ES-I3 (cell line): ENCODE measurements at regions not wholly inside any gene's neighbourhood (a gene's known extent, or its start where the extent isn't known, plus 50 kb on each side); places are given as distances from the start of the nearest gene placed in this dataset.

Experiments
- H3K36me3 ChIP-seq: 2 replicates; pipeline ENCODE4 v1.6.1; 2013; ENCODE audit warnings: mild to moderate bottlenecking, low read length, control low read depth, moderate library complexity; ENCODE audit not compliant: insufficient read depth
- H3K4me1 ChIP-seq: 2 replicates; pipeline ENCODE4 v1.6.1; 2013; ENCODE audit warnings: mild to moderate bottlenecking, control low read depth, low read length; ENCODE audit not compliant: insufficient read depth
- H3K9ac ChIP-seq: 2 replicates; pipeline ENCODE4 v1.6.1; 2013; ENCODE audit warnings: low read depth, mild to moderate bottlenecking, low read length, moderate library complexity
- H3K9me3 ChIP-seq: 2 replicates; pipeline ENCODE4 v1.6.1; 2013; ENCODE audit warnings: mild to moderate bottlenecking, low read length, moderate library complexity; ENCODE audit not compliant: control insufficient read depth, insufficient read depth

GRCh38 chr2:157059036-157059435 lies 198.5 kb upstream of the GALNT5 start:
- H3K4me1 ChIP-seq, result no peaks in the 10 kb centered on the region
- no peaks in the 10 kb centered on the region for H3K9me3 ChIP-seq
- H3K36me3 ChIP-seq, result no peaks in the 10 kb centered on the region
- H3K9ac ChIP-seq, result no peak overlapping the region

GRCh38 chr2:157061799-157062198 lies 195.7 kb upstream of the GALNT5 start:
- H3K36me3 ChIP-seq, result no peaks in the 10 kb centered on the region
- H3K9me3 ChIP-seq, result no peaks in the 10 kb centered on the region
- no peaks in the 10 kb centered on the region for H3K4me1 ChIP-seq
- no peak overlapping the region for H3K9ac ChIP-seq

GRCh38 chr2:157067562-157067961 lies 189.9 kb upstream of the GALNT5 start:
- Histone ChIP-seq H3K9me3 (no peaks in the 10 kb centered on the region), H3K9ac (no peak overlapping the region), H3K36me3 (no peaks in the 10 kb centered on the region), H3K4me1 (no peaks in the 10 kb centered on the region)

GRCh38 chr2:157068237-157068636 lies 189.3 kb upstream of the GALNT5 start:
- H3K9ac ChIP-seq, result no peak overlapping the region
- no peaks in the 10 kb centered on the region for H3K4me1 ChIP-seq
- H3K36me3 ChIP-seq, result no peaks in the 10 kb centered on the region
- no peaks in the 10 kb centered on the region for H3K9me3 ChIP-seq

GRCh38 chr2:157075924-157076323 lies 181.6 kb upstream of the GALNT5 start:
- H3K9me3 ChIP-seq, result no peaks in the 10 kb centered on the region

GRCh38 chr2:157076526-157077161 lies 180.9 kb upstream of the GALNT5 start:
- Histone ChIP-seq H3K9me3 (no peaks in the 10 kb centered on the region), H3K36me3 (no peaks in the 10 kb centered on the region), H3K9ac (no peak overlapping the region), H3K4me1 (no peaks in the 10 kb centered on the region)

More at GRCh38 chr2:157075924-157076323, 181.6 kb upstream of the GALNT5 start:
- H3K4me1 ChIP-seq, result no peaks in the 10 kb centered on the region
- no peaks in the 10 kb centered on the region for H3K36me3 ChIP-seq
- H3K9ac ChIP-seq, result no peak overlapping the region

- H3K36me3 ChIP-seq, result no peaks in the 10 kb centered on the region
- H3K4me1 ChIP-seq, result no peaks in the 10 kb centered on the region; the same call in 1 of the 2 replicates
- H3K9me3 ChIP-seq, result no peaks in the 10 kb centered on the region
- H3K9ac ChIP-seq, result no peak overlapping the region
Measured at GRCh38 chr2:157077753-157078350, 179.7 kb upstream of the GALNT5 start.

GRCh38 chr2:157082950-157083349 lies 174.6 kb upstream of the GALNT5 start:
- no peaks in the 10 kb centered on the region for H3K36me3 ChIP-seq
- no peaks in the 10 kb centered on the region for H3K9me3 ChIP-seq
- no peaks in the 10 kb centered on the region; the same call in 1 of the 2 replicates for H3K4me1 ChIP-seq
- no peak overlapping the region for H3K9ac ChIP-seq

GRCh38 chr2:157085522-157085921 lies 172.0 kb upstream of the GALNT5 start:
- Histone ChIP-seq H3K9me3 (no peaks in the 10 kb centered on the region), H3K36me3 (no peaks in the 10 kb centered on the region), H3K9ac (no peak overlapping the region), H3K4me1 (no peaks in the 10 kb centered on the region; the same call in 1 of the 2 replicates)

GRCh38 chr2:157087373-157088002 lies 170.0 kb upstream of the GALNT5 start:
- Histone ChIP-seq H3K9me3 (no peaks in the 10 kb centered on the region), H3K9ac (no peak overlapping the region), H3K36me3 (no peaks in the 10 kb centered on the region), H3K4me1 (no peaks in the 10 kb centered on the region; the same call in 1 of the 2 replicates)

- Histone ChIP-seq H3K36me3 (no peaks in the 10 kb centered on the region), H3K9me3 (no peaks in the 10 kb centered on the region), H3K4me1 (no peaks in the 10 kb centered on the region), H3K9ac (no peak overlapping the region)
Measured at GRCh38 chr2:157093666-157094065, 163.8 kb upstream of the GALNT5 start.

GRCh38 chr2:157105372-157105771 lies 152.1 kb upstream of the GALNT5 start:
- no peaks in the 10 kb centered on the region for H3K4me1 ChIP-seq
- H3K9ac ChIP-seq, result no peak overlapping the region
- H3K36me3 ChIP-seq, result no peaks in the 10 kb centered on the region
- no peaks in the 10 kb centered on the region; the same call in 1 of the 2 replicates for H3K9me3 ChIP-seq

- Histone ChIP-seq H3K4me1 (no peaks in the 10 kb centered on the region), H3K36me3 (no peaks in the 10 kb centered on the region), H3K9me3 (no peaks in the 10 kb centered on the region; the same call in 1 of the 2 replicates), H3K9ac (no peak overlapping the region)
Measured at GRCh38 chr2:157106950-157107349, 150.6 kb upstream of the GALNT5 start.

GRCh38 chr2:157107460-157107859 lies 150.0 kb upstream of the GALNT5 start:
- no peaks in the 10 kb centered on the region for H3K36me3 ChIP-seq
- H3K9ac ChIP-seq, result no peak overlapping the region
- H3K9me3 ChIP-seq, result no peaks in the 10 kb centered on the region; the same call in 1 of the 2 replicates
- no peaks in the 10 kb centered on the region for H3K4me1 ChIP-seq

- H3K9me3 ChIP-seq, result no peaks in the 10 kb centered on the region; the same call in 1 of the 2 replicates
- no peaks in the 10 kb centered on the region for H3K36me3 ChIP-seq
- no peak overlapping the region for H3K9ac ChIP-seq
- H3K4me1 ChIP-seq, result no peaks in the 10 kb centered on the region
Measured at GRCh38 chr2:157107877-157108276, 149.6 kb upstream of the GALNT5 start.
